ENCODE measurements at regions not wholly inside any gene's neighbourhood (a gene's known extent, or its start where the extent isn't known, plus 50 kb on each side); places are given as distances from the start of the nearest gene placed in this dataset.

- TF ChIP-seq KLF16 (CRISPR knock-in tag; IDR thresholded peaks at IDR 0.05) (no peak), HMGA1 (CRISPR knock-in tag; conservative IDR thresholded peaks at IDR 0.05) (no peak), EZH2 (conservative IDR thresholded peaks at IDR 0.05; ENCODE audit: low read depth, low read length) (no peak), CBX2 (IDR thresholded peaks at IDR 0.05; ENCODE audit: low read depth, low read length) (no peak), CBX2 (CRISPR knock-in tag; IDR thresholded peaks at IDR 0.05; ENCODE audit: low read depth) (no peak), CTCF (CRISPR knock-in tag; IDR thresholded peaks at IDR 0.05) (no peak), SP1 (IDR thresholded peaks at IDR 0.05) (no peak), SP1 (CRISPR knock-in tag; IDR thresholded peaks at IDR 0.05) (no peak)
These were observed 106.3 kb upstream of the PSMD7 start for GRCh38 chr16:74190292-74190691.

Measured in HepG2 (cell line).